Neural crest cell (in vitro differentiated cells): ENCODE measurements at regions not wholly inside any gene's neighbourhood (a gene's known extent, or its start where the extent isn't known, plus 50 kb on each side); places are given as distances from the start of the nearest gene placed in this dataset.

Experiments used
- DNase-seq: peaks from one replicate; pipeline ENCODE4 v3.0.0; 2021; ENCODE audit warnings: low read depth, mixed read lengths, low spot score
- H3K27ac Mint-ChIP-seq: one replicate; pipeline ENCODE4 v1.8.0; 2021; ENCODE audit warnings: mild to moderate bottlenecking, mixed read lengths; ENCODE audit not compliant: unreplicated experiment
- H3K27me3 Mint-ChIP-seq: 2 replicates; pipeline ENCODE4 v1.8.0; 2021; ENCODE audit warnings: low read depth, mild to moderate bottlenecking, mixed read lengths
- H3K36me3 Mint-ChIP-seq: 2 replicates; pipeline ENCODE4 v1.8.0; 2021; ENCODE audit warnings: low read depth, mild to moderate bottlenecking, mixed read lengths
- H3K4me1 Mint-ChIP-seq: 2 replicates; pipeline ENCODE4 v1.8.0; 2021; ENCODE audit warnings: mixed read lengths
- H3K4me3 Mint-ChIP-seq: one replicate; pipeline ENCODE4 v1.8.0; 2021; ENCODE audit warnings: mild to moderate bottlenecking, mixed read lengths
- H3K9me3 Mint-ChIP-seq: 2 replicates; pipeline ENCODE4 v1.8.0; 2021; ENCODE audit warnings: mixed read lengths
- TF ChIP-seq, protein P1 (sequence below): fragments of 200-600 bp; sonication (generic); conservative IDR thresholded peaks from 2 replicates; pipeline ENCODE4 v1.5.0; 2021; ENCODE audit warnings: antibody characterized with exemption, mild to moderate bottlenecking

DNA sequence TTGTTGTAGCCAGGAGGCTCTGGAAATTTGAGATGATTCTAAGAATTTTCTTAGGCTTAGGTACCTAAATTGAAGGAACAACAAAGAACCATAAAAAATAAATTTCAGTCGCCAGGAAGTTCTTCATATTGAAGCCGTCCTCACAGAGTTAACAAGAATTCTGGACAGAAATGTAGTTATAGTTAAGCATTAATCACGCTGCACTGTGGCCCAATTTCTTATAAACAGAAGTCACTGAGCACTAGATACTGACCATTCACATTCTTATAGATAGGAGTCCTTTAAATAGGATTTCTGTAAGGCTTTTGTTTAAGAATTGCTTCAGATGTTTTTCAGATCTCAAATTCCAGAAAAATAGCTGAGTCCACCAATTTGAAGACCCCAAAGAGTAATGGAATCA, 256.2 kb upstream of the PITRM1 start:
- no peaks in the 10 kb centered on the region for H3K27me3 Mint-ChIP-seq
- H3K4me3 Mint-ChIP-seq = no peak overlapping the region
- H3K9me3 Mint-ChIP-seq = peaks cover 9% of the 10 kb centered on the region
- no peak for DNase-seq
- no peaks in the 10 kb centered on the region for H3K36me3 Mint-ChIP-seq
- TF ChIP-seq, protein P1, sequence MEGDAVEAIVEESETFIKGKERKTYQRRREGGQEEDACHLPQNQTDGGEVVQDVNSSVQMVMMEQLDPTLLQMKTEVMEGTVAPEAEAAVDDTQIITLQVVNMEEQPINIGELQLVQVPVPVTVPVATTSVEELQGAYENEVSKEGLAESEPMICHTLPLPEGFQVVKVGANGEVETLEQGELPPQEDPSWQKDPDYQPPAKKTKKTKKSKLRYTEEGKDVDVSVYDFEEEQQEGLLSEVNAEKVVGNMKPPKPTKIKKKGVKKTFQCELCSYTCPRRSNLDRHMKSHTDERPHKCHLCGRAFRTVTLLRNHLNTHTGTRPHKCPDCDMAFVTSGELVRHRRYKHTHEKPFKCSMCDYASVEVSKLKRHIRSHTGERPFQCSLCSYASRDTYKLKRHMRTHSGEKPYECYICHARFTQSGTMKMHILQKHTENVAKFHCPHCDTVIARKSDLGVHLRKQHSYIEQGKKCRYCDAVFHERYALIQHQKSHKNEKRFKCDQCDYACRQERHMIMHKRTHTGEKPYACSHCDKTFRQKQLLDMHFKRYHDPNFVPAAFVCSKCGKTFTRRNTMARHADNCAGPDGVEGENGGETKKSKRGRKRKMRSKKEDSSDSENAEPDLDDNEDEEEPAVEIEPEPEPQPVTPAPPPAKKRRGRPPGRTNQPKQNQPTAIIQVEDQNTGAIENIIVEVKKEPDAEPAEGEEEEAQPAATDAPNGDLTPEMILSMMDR = no peak
- peaks cover 30% of the 10 kb centered on the region for H3K4me1 Mint-ChIP-seq
- no peak overlapping the region for H3K27ac Mint-ChIP-seq

DNA sequence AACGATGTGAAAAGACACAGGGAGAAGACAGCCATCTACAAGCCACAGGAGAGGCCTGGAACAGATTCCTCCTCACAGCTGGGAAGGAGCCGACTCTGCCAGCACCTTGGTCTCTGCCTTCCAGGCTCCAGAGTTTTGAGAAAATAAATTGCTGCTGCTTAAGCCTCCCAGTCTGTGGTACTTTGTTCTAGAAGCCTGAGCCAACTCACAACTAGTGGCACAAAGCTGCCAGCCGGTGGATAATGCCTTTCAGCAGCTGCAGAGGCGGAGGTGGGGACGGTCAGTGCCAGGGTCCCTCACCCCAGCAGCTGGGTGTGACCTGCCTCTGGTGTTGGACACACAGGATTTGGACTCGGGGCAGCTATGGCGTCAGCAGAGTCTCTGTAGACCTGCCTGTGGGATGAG, 255.4 kb upstream of the PITRM1 start:
- Mint-ChIP-seq H3K27ac (no peak overlapping the region), H3K9me3 (peaks cover 9% of the 10 kb centered on the region), H3K27me3 (no peaks in the 10 kb centered on the region), H3K36me3 (no peaks in the 10 kb centered on the region), H3K4me3 (no peak overlapping the region), H3K4me1 (peaks cover 39% of the 10 kb centered on the region)
- DNase-seq = no peak
- TF ChIP-seq, protein P1 = no peak

DNA sequence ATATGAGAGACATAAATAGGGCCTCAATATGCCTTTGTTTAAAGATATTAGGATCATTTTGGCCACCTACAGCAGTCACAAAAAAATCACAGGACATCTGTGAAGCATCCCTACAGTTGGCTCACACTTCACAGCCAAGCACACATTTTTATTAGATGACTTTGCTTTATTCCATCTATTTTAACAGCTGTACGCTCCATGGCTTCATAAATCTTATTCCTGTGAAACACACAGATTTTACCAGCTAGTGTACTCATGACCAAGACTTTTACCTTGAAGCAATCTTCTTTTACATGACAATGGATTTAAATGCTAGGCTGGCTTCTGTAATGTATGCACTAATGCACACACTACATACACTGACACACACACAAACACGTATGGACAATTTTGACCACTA, 254.8 kb upstream of the PITRM1 start:
- Mint-ChIP-seq H3K27me3 (no peaks in the 10 kb centered on the region), H3K4me1 (peaks cover 39% of the 10 kb centered on the region), H3K36me3 (no peaks in the 10 kb centered on the region), H3K27ac (no peak overlapping the region), H3K9me3 (peaks cover 9% of the 10 kb centered on the region), H3K4me3 (no peak overlapping the region)
- DNase-seq = no peak
- TF ChIP-seq, protein P1 = no peak

DNA sequence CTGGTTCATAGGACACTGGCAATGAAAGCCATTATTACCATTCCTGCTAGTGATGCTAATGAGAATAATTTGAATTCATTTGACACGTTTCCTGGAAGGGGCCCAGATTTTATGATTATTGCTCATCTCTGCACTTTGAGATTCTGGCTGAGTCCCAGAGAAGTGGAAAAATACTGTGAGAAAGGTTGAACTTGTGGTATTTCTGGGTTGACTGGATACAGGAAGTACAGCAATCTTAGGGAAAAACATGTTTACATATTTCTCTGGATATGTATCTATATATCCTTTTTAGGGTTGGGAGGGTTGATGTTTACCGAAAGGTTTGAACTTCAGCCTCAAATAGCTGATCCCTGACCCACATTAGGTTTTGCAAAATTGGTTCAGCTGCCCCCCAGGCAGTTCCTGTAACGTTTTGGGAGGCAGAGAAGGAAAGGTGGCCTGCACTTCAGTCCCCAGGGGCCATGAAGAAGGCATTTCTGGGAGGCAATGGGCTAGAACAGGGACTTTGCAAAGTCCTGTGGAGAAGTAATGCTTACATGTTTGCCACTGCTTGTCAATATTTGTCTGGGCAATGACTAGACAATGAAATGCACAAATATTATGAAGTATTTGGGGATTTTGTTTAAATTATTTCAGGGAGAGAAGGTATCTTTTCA, 253.7 kb upstream of the PITRM1 start:
- no peak overlapping the region for H3K27ac Mint-ChIP-seq
- no peaks in the 10 kb centered on the region for H3K27me3 Mint-ChIP-seq
- H3K4me3 Mint-ChIP-seq = no peak overlapping the region
- TF ChIP-seq, protein P1 = no peak
- peaks cover 39% of the 10 kb centered on the region for H3K4me1 Mint-ChIP-seq
- no peaks in the 10 kb centered on the region for H3K36me3 Mint-ChIP-seq
- DNase-seq = no peak
- H3K9me3 Mint-ChIP-seq = peaks cover 9% of the 10 kb centered on the region

DNA sequence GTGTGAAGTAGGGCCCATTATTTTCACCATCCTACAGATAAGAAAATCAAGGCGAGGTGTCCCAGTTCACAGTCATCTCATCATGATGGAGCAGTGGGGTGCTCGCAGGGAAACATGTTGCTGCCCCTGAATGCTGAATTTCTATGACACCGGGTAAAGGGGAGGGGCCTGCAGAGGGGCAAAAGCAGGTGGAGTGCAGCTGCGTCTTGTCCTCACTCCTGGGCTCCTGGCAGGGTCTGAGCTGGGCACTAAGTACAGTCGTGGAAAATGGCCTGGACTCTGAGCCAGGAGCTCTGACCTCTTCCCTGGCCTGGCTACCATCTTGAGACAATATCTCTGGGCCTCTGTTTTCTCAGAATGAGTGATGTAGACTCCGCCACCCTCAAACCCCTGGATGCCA, 253.1 kb upstream of the PITRM1 start:
- no peaks in the 10 kb centered on the region for H3K36me3 Mint-ChIP-seq
- H3K27me3 Mint-ChIP-seq = no peaks in the 10 kb centered on the region
- DNase-seq = no peak
- no peak overlapping the region for H3K27ac Mint-ChIP-seq
- H3K9me3 Mint-ChIP-seq = peaks cover 3% of the 10 kb centered on the region
- H3K4me3 Mint-ChIP-seq = no peak overlapping the region
- peaks cover 39% of the 10 kb centered on the region for H3K4me1 Mint-ChIP-seq
- TF ChIP-seq, protein P1 = no peak
